HG03064 (cell line): ENCODE measurements at regions not wholly inside any gene's neighbourhood (a gene's known extent, or its start where the extent isn't known, plus 50 kb on each side); places are given as distances from the start of the nearest gene placed in this dataset.

Source experiments
- ATAC-seq: cut with Tn5 transposase; IDR thresholded peaks from one replicate; pipeline ENCODE4 v1.9.1; 2021; ENCODE audit warnings: low read depth; ENCODE audit not compliant: unreplicated experiment

GRCh38 chr15:62431817-62432216 lies 266.7 kb upstream of the C2CD4B start:
- no peak for ATAC-seq

- no peak for ATAC-seq
Observed at GRCh38 chr15:62432702-62433398, 267.8 kb upstream of the C2CD4B start.

- no peak for ATAC-seq
Observed at GRCh38 chr15:62436235-62436634, 271.1 kb upstream of the C2CD4B start.

- no peak for ATAC-seq
Observed at GRCh38 chr15:62437753-62438152, 272.7 kb upstream of the C2CD4B start.

GRCh38 chr15:62439543-62440016 lies 274.5 kb upstream of the C2CD4B start:
- ATAC-seq, result no peak

- ATAC-seq, result no peak
Observed at GRCh38 chr15:62440362-62441105, 275.4 kb upstream of the C2CD4B start.

- no peak for ATAC-seq
Observed at GRCh38 chr15:62444104-62445022, 279.3 kb upstream of the C2CD4B start.

- no peak for ATAC-seq
Observed at GRCh38 chr15:62445244-62445643, 280.2 kb upstream of the C2CD4B start.

GRCh38 chr15:62446984-62447383 lies 281.9 kb upstream of the C2CD4B start:
- ATAC-seq, result no peak

- no peak for ATAC-seq
Observed at GRCh38 chr15:62447742-62448141, 282.7 kb upstream of the C2CD4B start.

GRCh38 chr15:62449638-62450037 lies 284.6 kb upstream of the C2CD4B start:
- no peak for ATAC-seq

GRCh38 chr15:62450061-62450460 lies 285.0 kb upstream of the C2CD4B start:
- no peak for ATAC-seq

GRCh38 chr15:62452026-62452425 lies 286.9 kb upstream of the C2CD4B start:
- no peak for ATAC-seq

GRCh38 chr15:62452667-62453066 lies 287.6 kb upstream of the C2CD4B start:
- no peak for ATAC-seq

GRCh38 chr15:62453375-62453774 lies 288.3 kb upstream of the C2CD4B start:
- no peak for ATAC-seq

GRCh38 chr15:62453981-62454380 lies 288.9 kb upstream of the C2CD4B start:
- ATAC-seq, result no peak

GRCh38 chr15:62454567-62455172 lies 289.6 kb upstream of the C2CD4B start:
- no peak for ATAC-seq

GRCh38 chr15:62455441-62455921 lies 290.4 kb upstream of the C2CD4B start:
- no peak for ATAC-seq

- no peak for ATAC-seq
Observed at GRCh38 chr15:62456011-62456920, 291.2 kb upstream of the C2CD4B start.
